ENCODE measurements at regions not wholly inside any gene's neighbourhood (a gene's known extent, or its start where the extent isn't known, plus 50 kb on each side); places are given as distances from the start of the nearest gene placed in this dataset.

DNA sequence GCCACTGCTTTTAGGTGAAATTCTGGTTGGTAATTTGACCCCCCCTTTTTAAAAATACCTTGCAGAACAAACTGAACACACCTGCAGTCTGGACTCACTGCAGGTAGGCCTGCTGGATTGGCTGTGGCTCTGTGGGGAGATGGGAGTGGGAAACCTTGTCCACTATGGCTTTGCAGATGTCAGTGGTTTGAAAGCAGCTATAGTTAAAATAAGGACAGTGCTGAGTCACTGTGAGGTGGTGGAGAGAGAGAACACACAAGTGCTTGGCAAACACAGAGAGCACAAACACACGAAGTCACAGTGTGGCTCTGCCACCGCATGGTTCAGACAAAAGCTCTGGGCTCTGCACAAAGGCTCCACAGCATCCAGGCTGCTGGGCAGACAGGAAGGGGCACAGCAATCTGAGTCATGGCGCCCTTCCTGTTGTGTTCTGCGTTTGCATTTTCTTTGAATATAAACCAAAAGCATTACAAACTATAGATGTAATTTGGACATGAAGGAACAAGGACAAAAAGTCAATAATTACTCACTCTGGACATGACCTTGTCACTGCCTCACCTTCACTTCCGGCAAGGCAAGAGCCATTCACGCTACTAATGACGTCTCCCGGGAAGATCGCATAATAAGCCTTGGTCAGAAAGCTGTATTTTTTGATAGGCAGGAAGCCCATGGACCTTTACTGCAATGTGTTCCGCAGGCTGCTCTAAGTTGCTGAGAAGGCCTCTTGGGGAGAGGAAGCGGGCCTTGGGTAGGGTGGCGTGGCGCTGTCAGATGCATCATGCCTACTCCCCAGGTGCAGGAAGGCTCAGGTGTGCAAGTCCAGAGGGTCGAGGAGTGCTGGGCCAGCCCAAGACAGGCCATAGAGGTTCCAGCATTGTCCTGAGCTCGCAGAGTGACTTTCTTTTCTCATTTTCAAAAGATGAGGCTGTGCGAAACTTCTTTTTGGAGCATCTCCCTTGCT, 60.1 kb upstream of the MED9 start:
- H3K4me3 ChIP-seq (ENCODE audit: low read depth, low read length) = no peak overlapping the region
- DNase-seq (ENCODE audit: low read depth) = peak; percentile 56
- TF ChIP-seq CTCF (IDR thresholded peaks at IDR 0.05; ENCODE audit: control insufficient read depth, extremely low read depth, insufficient read depth) = no peak

GRCh38 chr17:17417718-17418181, 59.0 kb upstream of the MED9 start:
- H3K4me3 ChIP-seq (ENCODE audit: low read depth, low read length) = no peak overlapping the region
- no peak for TF ChIP-seq CTCF (IDR thresholded peaks at IDR 0.05; ENCODE audit: control insufficient read depth, extremely low read depth, insufficient read depth)
- no peak for DNase-seq (ENCODE audit: low read depth)

DNA sequence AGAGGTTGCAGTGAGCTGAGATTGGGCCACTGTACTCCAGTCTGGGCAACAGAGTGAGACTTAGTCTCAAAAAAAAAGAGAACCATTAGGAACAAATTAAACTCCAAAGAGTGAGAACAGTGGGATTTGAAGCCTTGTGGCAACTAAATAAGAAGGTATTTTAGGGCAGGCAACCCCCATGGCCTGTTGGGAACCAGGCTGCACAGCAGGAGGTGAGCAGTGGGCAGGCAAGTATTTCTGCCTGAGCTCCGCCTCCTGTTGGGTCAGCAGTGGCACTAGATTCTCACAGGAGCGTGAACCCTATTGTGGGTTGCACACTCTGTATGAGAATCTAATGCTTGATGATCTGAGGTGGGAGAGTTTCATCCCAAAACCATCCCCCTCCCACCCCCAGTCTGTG, 57.6 kb upstream of the MED9 start:
- no peak overlapping the region for H3K4me3 ChIP-seq (ENCODE audit: low read depth, low read length)
- no peak for TF ChIP-seq CTCF (IDR thresholded peaks at IDR 0.05; ENCODE audit: control insufficient read depth, extremely low read depth, insufficient read depth)
- DNase-seq (ENCODE audit: low read depth) = no peak

GRCh38 chr17:17419631-17420030, 57.2 kb upstream of the MED9 start:
- TF ChIP-seq CTCF (IDR thresholded peaks at IDR 0.05; ENCODE audit: control insufficient read depth, extremely low read depth, insufficient read depth) = no peak
- no peak for DNase-seq (ENCODE audit: low read depth)
- H3K4me3 ChIP-seq (ENCODE audit: low read depth, low read length) = no peak overlapping the region

GRCh38 chr17:17420082-17420481, 56.7 kb upstream of the MED9 start:
- H3K4me3 ChIP-seq (ENCODE audit: low read depth, low read length) = no peak overlapping the region
- TF ChIP-seq CTCF (IDR thresholded peaks at IDR 0.05; ENCODE audit: control insufficient read depth, extremely low read depth, insufficient read depth) = no peak
- DNase-seq (ENCODE audit: low read depth) = no peak

GRCh38 chr17:17420561-17421269, 56.1 kb upstream of the MED9 start:
- DNase-seq (ENCODE audit: low read depth) = no peak
- H3K4me3 ChIP-seq (ENCODE audit: low read depth, low read length) = no peak overlapping the region
- no peak for TF ChIP-seq CTCF (IDR thresholded peaks at IDR 0.05; ENCODE audit: control insufficient read depth, extremely low read depth, insufficient read depth)
